Spleen (tissue), 11 donors: ENCODE measurements at regions not wholly inside any gene's neighbourhood (a gene's known extent, or its start where the extent isn't known, plus 50 kb on each side); places are given as distances from the start of the nearest gene placed in this dataset.

Source experiments
- DNase-seq: peaks from one replicate; pipeline ENCODE4 v3.0.0-alpha.2; 2020
- H3K27ac ChIP-seq, 8 donors: fragments of 200-600 bp; sonication (generic) in 7 of 8; 1 replicate in 4 of 8; 2 replicates in 4 of 8; pipeline versions ENCODE4 v1.5.0 to v1.8.0; 2016 to 2021; ENCODE audit warnings: inconsistent platforms in 4 of 8, mild to moderate bottlenecking in 4 of 8, moderate library complexity in 1 of 8
- H3K27me3 ChIP-seq, 7 donors: fragments of 200-600 bp; sonication (generic) in 6 of 7; replicated peaks in 1 of 7; 1 replicate in 4 of 7; 2 replicates in 3 of 7; pipeline versions ENCODE4 v1.5.0 to v1.8.0; 2016 to 2021; ENCODE audit warnings: inconsistent platforms in 3 of 7, mild to moderate bottlenecking in 1 of 7
- H3K36me3 ChIP-seq, 6 donors: fragments of 200-600 bp; sonication (generic) in 5 of 6; 1 replicate in 4 of 6; 2 replicates in 2 of 6; pipeline versions ENCODE4 v1.5.0 to v1.8.0; 2016 to 2021; ENCODE audit warnings: inconsistent platforms in 2 of 6
- H3K4me1 ChIP-seq, 6 donors: fragments of 200-600 bp; sonication (generic) in 5 of 6; 1 replicate in 3 of 6; 2 replicates in 3 of 6; pipeline versions ENCODE4 v1.5.0 to v1.8.0; 2016 to 2021; ENCODE audit warnings: inconsistent platforms in 3 of 6
- H3K4me3 ChIP-seq, 8 donors: fragments of 200-600 bp; sonication (generic) in 7 of 8; 1 replicate in 4 of 8; 2 replicates in 4 of 8; pipeline versions ENCODE4 v1.5.0 to v1.8.0; 2016 to 2021; ENCODE audit warnings: inconsistent platforms in 4 of 8, mild to moderate bottlenecking in 4 of 8, moderate library complexity in 2 of 8
- H3K9me3 ChIP-seq, 8 donors: fragments of 200-600 bp; sonication (generic) in 7 of 8; 1 replicate in 4 of 8; 2 replicates in 4 of 8; pipeline versions ENCODE4 v1.5.0 to v1.8.0; 2016 to 2021; ENCODE audit warnings: inconsistent platforms in 4 of 8
- CTCF ChIP-seq, 11 experiments: fragments of 200-600 bp in 7 of 11; fragments of 450-650 bp in 4 of 11; sonication (generic) in 4 of 11; IDR thresholded peaks in 8 of 11; conservative IDR thresholded peaks in 3 of 11; 1 replicate in 7 of 11; 2 replicates in 4 of 11; pipeline versions ENCODE4 v1.4.0 to v1.8.0; 2016 to 2021; ENCODE audit warnings: antibody characterized with exemption in 11 of 11, inconsistent platforms in 4 of 11, mild to moderate bottlenecking in 1 of 11
- POLR2A ChIP-seq, 3 donors: fragments of 450-650 bp; IDR thresholded peaks; one replicate each; pipeline ENCODE4 v1.5.1; 2017; ENCODE audit warnings: antibody characterized with exemption in 3 of 3, mild to moderate bottlenecking in 1 of 3
- POLR2AphosphoS5 ChIP-seq, 3 donors: sonication (generic); formaldehyde crosslinking; IDR thresholded peaks; one replicate each; pipeline ENCODE4 v1.5.1; 2017; ENCODE audit warnings: antibody characterized with exemption in 3 of 3
- WGBS, 5 donors: extraction: QIAGEN DNeasy Blood & Tissue Kit in 3 of 5; methylation state at CpG; one replicate each; pipeline versions ENCODE4 v1.1.5 to v1.1.7; 2013 to 2018; 5-methylcytosine and 5-hydroxymethylcytosine counted together
- intact Hi-C: fragments of 100-400 bp; cut with DNase I; formaldehyde crosslinking; loops from one replicate; pipeline ENCODE4 v1.15.0; 2023; ENCODE audit warnings: low total_unique reads
- donor health status: healthy with polysubstance abuse.
- donor health status: DM: no; HTN: no; CAD: no; lungs with moderate emphysema.
- donor health status: DM: no; HTN: no; CAD: no.
- donor health status: Bipolar disorder and iron deficiency.
- donor health status: healthy.
- donor health status: DM: no; HTN: no; CAD: no.
- donor health status: DM: yes; HTN: yes; CAD: no.

DNA sequence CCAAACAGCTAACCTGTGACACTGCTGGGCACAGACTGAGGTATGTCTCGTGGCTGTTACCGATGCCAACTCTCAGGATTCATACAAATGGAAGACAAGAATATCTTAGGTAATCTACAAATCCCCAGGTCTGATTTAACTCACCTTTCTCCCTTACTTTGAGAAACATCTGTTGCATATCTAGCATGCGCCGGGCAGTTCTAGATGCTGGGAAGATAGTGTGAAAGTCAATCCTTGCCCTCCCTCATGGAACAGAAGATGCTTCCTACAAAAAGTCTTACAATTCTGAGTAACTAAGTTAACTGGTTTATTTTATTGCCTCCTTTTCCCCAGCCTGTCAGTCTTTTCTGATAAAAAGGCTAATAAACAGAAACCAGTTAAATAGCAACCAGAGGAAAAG, 212.2 kb upstream of the FAT1 start:
- TF ChIP-seq POLR2A (IDR thresholded peaks at IDR 0.05): no peak
- no peak for TF ChIP-seq POLR2AphosphoS5 (IDR thresholded peaks at IDR 0.05)
- TF ChIP-seq CTCF (IDR thresholded peaks at IDR 0.05 in 8 of 11, conservative IDR thresholded peaks at IDR 0.05 in 3 of 11): no peak
- H3K9me3 ChIP-seq: no peaks in the 10 kb centered on the region
- WGBS, 5 donors: 81 to 93% (median 92%) methylated on average over 4 of the region's 4 CpGs
- H3K27ac ChIP-seq: no peak overlapping the region
- no peaks in the 10 kb centered on the region for H3K27me3 ChIP-seq
- intact Hi-C loops: no loop called here
- H3K4me1 ChIP-seq: no peaks in the 10 kb centered on the region
- H3K4me3 ChIP-seq: no peak overlapping the region
- no peaks in the 10 kb centered on the region for H3K36me3 ChIP-seq
- no peak for DNase-seq

DNA sequence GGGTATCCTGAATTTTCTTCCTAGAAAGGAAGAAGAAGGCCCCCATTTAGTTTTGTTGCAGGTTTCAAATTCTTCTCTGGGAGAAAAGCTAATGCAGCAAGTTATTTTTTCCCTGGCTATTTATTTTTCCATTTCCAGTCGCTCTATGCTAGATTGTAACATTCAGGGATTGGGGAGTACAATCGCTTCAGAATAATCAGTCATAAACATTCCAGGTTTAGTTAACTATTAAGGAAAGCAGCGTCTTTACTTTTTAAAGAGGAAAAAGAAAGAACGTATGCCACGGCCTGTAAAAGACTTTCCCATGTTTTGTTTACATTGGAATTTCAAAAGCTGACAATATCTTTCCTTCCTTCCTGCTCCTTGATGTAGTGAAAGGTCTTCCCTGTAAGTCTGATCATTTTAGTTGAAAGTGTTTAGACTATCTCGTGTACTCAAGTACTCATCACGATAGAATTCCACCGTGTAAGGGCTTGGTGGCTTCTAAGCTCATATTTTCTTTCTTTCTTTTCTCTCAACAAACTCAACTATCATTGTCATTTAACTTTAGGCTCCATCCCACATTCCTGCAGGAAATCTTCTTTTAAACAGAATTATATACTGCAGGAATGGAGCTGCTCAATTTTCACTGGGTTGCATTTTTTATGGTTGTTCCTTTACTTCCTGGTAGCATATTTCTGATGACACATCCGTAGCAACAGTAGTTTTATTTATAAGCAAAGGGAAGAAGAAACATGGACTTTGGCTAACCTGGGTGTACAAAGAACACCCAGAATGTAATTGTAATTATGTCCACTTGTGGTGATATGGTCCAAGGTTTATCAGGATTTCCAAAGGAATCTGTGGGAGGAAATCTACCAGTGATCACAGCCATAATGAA, 213.1 kb upstream of the FAT1 start:
- TF ChIP-seq CTCF (IDR thresholded peaks at IDR 0.05 in 8 of 11, conservative IDR thresholded peaks at IDR 0.05 in 3 of 11) (no peak), POLR2AphosphoS5 (IDR thresholded peaks at IDR 0.05) (no peak), POLR2A (IDR thresholded peaks at IDR 0.05) (no peak)
- Histone ChIP-seq H3K27ac (no peak overlapping the region), H3K27me3 (no peaks in the 10 kb centered on the region), H3K4me3 (no peak overlapping the region), H3K9me3 (no peaks in the 10 kb centered on the region), H3K4me1 (no peaks in the 10 kb centered on the region), H3K36me3 (no peaks in the 10 kb centered on the region)
- no peak for DNase-seq
- intact Hi-C loops: no loop called here
- 53 to 65% (median 63%) methylated on average over 9 of the region's 9 CpGs for WGBS, 5 donors

DNA sequence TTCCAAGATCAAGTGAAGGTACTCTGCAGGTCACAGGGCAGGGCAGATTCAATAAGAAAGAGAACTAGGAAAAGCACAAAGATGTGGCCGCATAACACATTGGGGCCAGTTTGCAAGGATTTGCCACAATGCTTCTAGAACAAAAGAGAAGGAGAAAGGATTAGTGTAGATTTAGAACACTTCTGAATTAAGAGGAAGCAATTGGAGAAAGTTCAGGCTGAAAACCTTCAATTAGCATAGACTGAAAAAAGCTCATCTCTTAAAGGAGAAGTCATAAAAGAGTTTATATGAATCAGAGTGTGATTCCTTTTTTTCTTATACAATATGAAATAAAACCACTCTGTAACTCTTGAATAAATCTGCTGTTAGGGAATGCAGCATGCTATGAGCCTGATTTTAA, 215.6 kb upstream of the FAT1 start:
- no peaks in the 10 kb centered on the region for H3K4me1 ChIP-seq
- H3K9me3 ChIP-seq: no peaks in the 10 kb centered on the region
- 89 to 100% (median 94%) methylated on average over 1 of the region's 1 CpG for whole genome bisulfite sequencing, 5 donors
- no peaks in the 10 kb centered on the region for H3K27me3 ChIP-seq
- no peak for DNase-seq
- TF ChIP-seq POLR2AphosphoS5 (IDR thresholded peaks at IDR 0.05) (no peak), CTCF (IDR thresholded peaks at IDR 0.05 in 8 of 11, conservative IDR thresholded peaks at IDR 0.05 in 3 of 11) (no peak), POLR2A (IDR thresholded peaks at IDR 0.05) (no peak)
- H3K4me3 ChIP-seq: no peak overlapping the region
- no peaks in the 10 kb centered on the region for H3K36me3 ChIP-seq
- intact Hi-C loops: no loop called here
- H3K27ac ChIP-seq: no peak overlapping the region

DNA sequence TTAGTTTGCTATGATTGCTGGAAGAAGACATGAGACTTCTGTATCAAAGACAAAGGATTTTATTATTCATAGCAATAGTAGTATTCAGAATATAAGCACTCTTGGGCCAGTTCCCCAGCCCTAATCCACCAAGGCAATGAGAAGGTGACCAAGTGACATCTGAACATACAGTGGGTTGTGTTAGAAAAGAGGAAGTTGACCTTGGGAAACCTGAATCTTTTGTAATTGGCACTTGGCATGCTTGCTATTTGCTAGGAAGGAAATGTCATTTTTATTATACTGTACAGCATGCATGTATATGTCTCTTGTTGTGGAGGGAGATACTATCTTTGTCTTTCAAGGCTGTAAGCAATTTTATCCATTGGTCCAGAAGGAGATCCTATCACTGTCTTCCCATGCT, 216.1 kb upstream of the FAT1 start:
- TF ChIP-seq POLR2AphosphoS5 (IDR thresholded peaks at IDR 0.05) (no peak), POLR2A (IDR thresholded peaks at IDR 0.05) (no peak), CTCF (IDR thresholded peaks at IDR 0.05 in 8 of 11, conservative IDR thresholded peaks at IDR 0.05 in 3 of 11) (no peak)
- DNase-seq: no peak
- H3K9me3 ChIP-seq: no peaks in the 10 kb centered on the region
- no peaks in the 10 kb centered on the region for H3K4me1 ChIP-seq
- H3K4me3 ChIP-seq: no peak overlapping the region
- no peaks in the 10 kb centered on the region for H3K36me3 ChIP-seq
- intact Hi-C loops: no loop called here
- no peaks in the 10 kb centered on the region for H3K27me3 ChIP-seq
- H3K27ac ChIP-seq: no peak overlapping the region
